HG03108 (cell line): ENCODE measurements at regions not wholly inside any gene's neighbourhood (a gene's known extent, or its start where the extent isn't known, plus 50 kb on each side); places are given as distances from the start of the nearest gene placed in this dataset.
"Not testable (repeated sequence)": the region's sequence is repeated elsewhere in the genome, so short reads cannot be mapped to it uniquely, and the experiment has no call there.

Experiments used
- ATAC-seq: cut with Tn5 transposase; IDR thresholded peaks from one replicate; pipeline ENCODE4 v1.9.1; 2021; ENCODE audit warnings: moderate library complexity; ENCODE audit not compliant: unreplicated experiment

DNA sequence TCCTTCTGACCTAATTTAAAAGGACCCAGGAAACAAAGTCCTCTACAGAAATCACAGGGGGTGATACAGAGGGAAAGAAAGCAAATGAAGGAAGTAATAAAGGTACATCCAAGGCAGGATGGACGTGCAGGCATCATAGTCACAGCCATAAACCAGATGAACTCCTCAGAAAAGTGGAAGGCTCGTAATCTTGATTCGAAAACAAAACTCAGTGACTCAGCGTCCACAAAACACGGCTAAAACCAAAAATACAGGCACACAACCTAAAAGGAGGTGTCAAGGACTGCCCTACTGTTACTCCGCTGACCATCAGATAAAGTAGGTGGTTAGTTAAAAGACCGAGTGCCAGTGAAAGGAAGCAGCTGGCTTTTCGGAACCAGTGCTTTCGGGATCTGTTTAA is 81.5 kb downstream of the TRIM69 start:
- not testable (repeated sequence) for ATAC-seq

DNA sequence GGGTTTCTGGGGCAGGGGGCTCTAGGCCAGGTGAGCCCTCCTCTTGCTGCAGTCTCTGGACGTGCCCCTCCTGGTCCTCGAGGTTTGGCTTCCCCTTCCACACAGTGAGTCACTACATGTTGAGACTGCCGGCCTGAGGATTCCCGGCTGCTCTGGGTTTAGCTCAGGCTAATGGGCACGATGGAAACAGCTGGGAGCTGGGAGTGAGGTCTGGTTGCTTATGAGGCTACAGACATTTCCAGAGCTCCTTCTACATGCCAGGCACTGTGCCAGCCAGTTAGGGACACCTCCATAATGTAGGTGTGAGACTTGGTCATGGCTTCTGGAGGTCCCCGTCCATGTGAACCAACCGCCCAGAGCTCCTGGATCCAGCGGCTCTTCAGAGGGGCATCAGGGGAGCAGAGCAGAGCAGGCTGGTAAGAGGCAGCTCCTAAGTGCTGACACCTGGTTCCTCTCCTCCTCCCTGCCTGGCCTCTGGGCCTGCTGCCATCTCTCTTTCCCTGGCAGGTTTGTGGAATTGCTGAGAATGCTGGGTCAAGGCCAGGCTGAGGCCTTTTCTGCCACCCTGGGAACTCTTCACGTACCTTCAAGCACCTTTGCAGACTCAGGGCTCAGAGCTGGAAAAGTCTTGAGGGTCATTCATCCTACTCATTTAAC is 83.1 kb downstream of the TRIM69 start:
- ATAC-seq: not testable (repeated sequence)

DNA sequence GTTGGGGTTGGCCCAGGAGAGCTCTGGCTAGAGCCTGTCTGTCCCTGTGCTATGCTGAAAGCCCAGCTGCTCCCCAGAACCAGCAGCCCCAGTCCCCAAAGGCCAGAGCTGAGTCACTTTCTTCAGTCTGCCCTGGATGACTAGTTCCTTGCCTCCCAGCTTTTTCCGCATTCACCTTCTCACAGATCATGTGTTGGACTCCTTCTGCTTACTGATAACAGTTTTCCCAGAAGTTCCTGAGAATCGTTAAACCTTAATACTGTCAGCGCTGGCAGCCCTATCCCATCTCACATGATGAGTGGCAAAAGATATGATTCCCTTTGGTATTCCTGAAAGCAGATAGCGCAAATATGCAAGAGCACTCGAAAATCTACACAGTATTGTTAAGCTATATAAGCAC is 84.2 kb downstream of the TRIM69 start:
- ATAC-seq: not testable (repeated sequence)

DNA sequence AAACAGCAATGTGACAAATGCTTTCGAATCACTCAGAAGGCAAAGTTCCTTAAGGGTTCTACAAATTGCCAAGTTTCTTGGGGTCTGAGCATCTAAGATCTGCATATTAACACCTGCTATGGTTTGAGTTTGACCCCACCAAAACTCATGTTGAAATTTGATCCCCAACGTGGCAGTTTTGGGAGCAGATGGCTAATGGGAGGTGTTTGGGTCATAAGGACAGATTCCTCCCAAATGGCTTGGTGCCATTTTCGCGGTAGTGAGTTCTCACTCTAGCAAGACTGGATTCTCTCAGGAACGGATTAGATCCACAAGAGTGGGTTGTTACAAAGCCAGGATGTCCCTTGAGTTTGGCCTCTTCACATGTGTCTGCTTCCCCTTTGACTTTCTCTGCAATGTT is 84.6 kb downstream of the TRIM69 start:
- ATAC-seq: not testable (repeated sequence)

DNA sequence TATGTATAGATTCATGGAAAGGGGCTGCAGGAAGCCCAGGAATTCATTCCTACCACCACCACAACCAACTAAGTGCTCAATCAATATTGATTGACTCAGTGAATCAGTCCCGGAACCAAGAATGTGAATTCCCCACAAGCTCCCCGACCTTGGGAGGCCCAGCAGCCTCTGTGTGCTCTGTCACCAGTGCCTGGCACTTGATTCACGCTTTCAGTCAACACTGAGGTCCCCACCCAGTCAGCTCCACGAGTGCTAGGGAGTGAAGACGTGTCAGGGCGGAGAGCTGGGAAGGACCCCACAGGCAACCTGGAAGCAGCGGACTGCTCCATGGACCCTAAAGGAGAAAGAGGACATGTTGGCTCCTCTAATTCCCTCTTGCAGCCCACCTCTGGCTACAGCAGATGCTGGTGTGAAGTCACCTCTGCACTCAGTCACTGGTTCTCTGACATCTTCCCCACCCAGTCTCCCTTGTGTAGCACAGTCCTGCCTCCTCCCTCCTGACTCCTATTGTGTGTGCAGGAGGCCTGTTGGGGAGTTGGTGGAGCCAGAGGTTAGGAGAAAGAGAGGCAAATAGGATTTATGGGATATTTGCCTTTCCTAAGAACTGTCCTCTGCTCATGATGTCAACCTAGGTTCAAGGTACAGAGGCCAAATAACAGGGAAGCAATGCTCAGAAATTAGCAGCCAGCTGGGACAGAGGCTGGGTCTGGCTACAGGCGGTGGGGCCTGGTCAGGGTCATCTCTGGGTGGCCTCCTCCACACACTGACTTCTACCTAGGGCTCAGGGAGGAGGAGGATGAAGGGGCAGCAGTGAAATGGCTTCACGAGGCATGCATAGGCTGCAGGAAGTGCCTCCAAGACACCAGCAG is 88.2 kb downstream of the TRIM69 start:
- not testable (repeated sequence) for ATAC-seq

DNA sequence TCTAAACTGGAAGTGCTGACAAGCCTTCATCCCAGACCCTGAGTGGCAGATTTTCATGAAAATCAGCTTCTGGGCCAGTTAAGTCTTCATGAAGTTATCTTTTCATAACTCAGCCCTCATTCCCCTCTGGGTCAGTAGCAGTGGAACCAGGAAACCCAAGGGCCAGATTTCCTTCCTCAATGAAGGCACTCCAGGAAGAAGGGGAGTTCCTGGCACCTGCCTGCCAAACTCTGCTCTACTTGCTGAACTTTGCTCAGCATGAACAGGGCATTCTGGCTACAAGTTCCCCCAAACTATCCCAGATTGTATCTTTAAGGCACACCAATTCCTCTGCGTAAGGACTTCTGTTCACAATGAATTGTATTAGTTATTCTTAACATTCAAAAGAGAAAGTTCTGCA is 90.3 kb downstream of the TRIM69 start:
- ATAC-seq: not testable (repeated sequence)

DNA sequence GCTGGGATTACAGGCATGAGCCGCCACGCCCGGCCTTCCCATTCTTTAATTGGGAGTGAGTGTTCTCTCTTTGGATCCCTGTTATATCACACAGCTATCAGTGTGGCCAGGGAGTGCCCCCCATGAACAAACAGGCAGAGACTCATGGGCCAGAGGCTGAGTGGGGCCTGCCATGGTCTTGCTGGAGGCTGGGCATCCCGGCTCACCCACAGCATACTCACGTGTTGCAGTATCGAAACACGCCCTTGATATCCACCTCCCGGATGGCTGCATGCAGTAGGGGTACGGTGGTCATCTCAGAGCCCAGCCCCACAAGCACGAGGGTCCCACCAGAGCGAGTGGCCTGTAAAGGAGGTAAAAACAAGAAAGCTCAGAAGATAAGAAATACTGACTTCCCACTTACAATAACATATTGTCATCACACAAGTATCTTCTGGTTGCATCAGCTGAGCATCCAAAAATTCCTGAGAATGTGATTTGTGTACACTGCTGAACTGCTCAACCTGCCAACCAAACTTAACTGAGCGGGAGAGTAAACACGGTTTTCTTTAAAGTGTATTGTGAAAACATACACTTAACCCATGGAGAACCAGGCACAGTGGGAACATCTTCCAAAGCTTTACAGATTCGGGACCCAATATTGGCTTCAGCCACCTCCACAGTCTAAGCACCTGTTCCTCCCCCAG is 92.0 kb downstream of the TRIM69 start:
- not testable (repeated sequence) for ATAC-seq

DNA sequence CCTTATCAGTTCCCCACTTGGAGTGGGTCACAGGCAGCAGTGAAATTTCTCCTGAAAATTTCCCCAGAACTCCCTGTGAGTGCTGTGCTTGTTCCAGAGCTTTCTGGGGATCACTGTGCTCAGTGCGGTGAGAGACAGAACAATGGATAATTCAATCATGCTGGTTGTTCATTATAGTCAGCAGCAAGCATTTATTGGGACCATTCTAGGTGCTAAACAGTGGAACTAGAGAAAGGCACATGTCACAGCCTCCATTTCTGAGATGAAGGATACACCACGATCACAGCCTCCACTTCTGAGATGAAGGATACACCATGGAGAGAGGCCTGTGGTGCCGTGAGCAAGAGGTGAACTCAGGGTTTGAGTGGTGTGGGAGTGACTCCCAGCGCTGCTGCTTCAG is 92.8 kb downstream of the TRIM69 start:
- ATAC-seq: not testable (repeated sequence)

DNA sequence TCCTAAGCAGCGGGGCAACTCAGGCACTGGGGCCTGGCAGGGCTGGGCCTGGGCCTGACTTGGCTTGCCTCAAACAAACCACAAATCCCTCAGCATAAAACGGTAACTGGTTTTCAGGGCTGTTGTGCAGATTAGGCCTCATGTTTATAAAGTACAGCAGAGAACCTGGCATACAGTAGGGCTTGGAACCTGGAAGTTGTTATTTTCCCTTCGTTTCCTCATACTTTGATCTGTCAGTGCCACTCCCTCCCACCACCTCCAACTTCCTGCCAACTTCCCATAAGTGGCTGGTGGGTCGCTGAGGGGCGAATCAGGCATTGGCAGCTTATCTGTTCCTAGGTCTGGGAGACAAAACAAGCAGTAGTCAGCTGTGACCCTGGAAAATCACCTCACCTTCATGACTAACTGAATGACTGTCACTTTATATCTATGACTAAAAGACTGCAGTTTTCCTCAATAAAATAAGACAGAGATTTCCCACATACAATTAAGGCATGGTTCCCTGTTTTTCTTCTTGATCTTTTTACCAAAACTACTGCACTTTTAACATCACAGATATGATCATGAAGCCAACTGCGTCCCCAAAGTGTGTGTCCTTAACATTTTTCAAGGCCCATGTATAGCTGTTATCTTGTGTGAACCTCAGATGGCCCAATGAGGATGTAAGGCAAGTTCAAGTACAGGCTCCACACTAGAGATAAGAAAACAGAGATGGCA is 94.5 kb downstream of the TRIM69 start:
- ATAC-seq: not testable (repeated sequence)

DNA sequence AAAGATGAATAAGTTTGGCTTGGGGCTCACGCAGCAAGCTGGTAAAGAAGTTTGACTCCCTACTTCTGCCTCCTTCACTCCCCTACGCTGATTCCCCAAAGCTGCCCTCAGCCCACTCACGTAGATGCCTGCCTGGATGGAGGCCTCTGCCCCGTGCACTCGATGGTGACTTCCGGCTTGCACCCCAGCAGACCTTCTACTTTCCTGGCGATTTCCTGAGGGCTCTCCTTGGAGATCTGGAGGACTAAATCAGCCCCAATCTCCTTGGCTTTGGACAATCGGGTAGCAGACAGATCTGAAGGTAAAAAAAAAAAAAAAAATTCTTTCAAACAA is 95.0 kb downstream of the TRIM69 start:
- not testable (repeated sequence) for ATAC-seq

DNA sequence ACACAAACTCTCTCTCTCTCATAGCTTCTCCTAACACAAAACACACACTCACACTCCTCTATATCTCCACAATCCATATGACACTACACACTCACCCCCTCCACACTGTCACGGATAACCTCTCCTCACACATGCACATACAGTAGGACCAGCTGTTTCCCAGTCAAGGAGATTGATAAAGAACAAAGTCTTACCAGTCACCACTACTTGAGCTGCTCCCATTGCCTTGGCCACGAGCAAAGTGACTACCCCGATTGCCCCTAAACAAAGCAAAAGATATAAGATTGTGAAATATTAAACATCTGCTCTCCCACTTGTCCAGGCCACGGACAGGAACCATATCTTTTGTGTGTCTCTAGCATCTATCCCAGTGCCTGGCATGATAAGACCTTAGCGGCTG is 95.8 kb downstream of the TRIM69 start:
- ATAC-seq: not testable (repeated sequence)

DNA sequence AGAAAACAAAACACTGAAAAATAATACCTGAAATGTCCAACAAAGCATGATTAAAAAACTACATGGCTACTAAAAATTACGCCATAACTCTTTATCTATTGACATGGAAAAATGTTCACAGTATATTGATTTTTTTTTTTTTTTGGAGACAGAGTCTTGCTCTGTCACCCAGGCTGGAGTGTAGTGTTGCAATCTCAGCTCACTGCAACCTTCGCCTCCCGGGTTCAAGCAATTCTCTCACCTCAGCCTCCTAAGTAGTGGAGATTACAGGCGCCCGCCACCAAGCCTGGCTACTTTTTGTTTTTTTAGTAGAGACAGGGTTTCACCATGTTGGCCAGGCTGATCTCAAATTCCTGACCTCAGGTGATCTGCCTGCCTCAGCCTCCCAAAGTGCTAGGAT is 96.8 kb downstream of the TRIM69 start:
- ATAC-seq: not testable (repeated sequence)

DNA sequence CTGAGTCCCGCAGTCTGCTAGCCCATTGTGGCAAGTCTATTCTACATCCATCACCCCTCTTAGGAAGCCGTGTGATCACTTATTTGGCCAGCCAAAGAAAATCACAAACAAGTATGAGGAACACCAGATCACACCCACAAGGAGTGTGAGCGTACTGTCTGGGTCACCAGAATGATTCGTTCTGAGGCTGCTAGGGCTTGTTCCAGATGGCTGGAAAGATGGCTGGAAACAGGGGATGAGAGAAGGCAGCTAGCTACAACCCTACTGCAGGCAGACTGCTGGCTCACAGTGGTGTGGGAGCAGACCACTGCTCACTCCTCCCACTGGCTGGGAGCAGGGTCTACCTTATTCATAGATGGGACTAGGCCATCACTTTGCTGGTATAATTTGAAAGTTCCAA is 97.4 kb downstream of the TRIM69 start:
- not testable (repeated sequence) for ATAC-seq

DNA sequence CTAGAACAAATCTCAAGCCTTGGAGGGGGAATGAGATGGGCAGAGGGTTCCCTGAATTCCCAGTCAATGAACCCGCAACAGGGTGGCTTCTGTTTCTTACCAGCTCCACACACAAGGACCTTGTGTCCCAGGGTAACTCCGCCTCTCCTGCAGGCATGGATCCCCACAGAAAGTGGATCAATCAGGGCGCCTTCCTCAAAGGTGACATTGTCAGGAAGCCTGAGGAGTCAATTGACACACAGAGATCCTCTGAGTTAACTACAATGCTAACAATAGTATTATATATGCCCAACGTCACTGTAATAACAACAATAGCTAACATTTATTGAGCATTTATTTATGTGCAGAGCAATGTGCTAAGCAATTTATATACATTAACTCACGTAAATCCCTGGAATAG is 98.8 kb downstream of the TRIM69 start:
- ATAC-seq: not testable (repeated sequence)

DNA sequence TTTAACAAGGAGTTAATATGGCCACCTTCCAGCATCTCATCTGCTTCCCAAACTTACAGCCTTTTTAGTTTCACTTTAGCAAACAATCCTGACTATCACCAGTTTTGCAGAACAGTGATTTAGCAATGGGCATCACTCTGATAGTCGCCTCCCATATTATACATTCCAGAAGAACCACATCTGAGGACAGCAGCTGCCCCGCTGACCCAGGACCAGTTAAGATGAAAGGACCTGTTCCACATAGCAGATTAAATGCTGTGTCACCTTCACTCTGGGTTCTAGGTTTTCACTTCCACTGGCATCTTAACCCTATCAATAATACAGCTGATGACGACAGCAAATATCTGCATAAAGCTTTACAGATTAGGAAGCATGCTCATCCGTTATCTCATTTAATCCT is 99.8 kb downstream of the TRIM69 start:
- no peak for ATAC-seq

DNA sequence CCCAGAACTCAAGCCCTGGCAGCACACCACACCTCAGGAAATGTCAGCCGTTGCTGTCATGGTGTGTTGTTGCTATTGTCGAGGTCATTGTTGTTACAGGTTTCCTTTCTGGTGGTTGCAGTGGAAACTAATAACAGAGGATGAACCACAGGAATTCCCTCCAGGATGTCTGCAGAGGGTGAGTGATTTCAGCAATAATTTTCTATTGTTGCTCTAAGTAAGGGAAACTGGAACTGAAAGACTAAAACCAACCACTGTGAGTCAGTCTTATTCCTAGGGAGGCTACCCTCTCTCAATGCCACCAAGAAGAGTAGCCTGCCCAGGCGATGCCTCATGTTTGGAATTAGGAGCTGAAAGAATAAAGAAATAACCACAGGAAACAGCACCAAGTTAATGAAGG is 102.6 kb downstream of the TRIM69 start:
- ATAC-seq: not testable (repeated sequence)

DNA sequence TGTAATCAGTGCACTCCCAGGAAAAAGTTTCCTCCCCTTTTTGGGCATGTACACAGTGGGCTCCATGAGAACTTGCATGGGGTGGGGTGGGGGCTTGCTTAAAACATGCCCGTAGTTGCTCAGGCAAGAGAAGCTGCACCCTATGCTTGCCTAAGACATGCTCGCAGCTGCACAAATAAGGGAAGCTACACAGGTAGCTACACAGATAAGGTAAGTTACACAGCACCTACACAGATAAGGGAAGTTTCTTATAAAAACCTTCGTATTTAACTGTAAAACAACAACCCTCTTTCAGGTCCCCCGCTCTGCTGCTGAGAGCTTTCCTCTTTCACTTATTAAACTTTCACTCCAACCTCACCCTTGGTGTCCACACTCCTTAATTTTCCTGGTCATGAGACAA is 105.4 kb downstream of the TRIM69 start:
- ATAC-seq: not testable (repeated sequence)

DNA sequence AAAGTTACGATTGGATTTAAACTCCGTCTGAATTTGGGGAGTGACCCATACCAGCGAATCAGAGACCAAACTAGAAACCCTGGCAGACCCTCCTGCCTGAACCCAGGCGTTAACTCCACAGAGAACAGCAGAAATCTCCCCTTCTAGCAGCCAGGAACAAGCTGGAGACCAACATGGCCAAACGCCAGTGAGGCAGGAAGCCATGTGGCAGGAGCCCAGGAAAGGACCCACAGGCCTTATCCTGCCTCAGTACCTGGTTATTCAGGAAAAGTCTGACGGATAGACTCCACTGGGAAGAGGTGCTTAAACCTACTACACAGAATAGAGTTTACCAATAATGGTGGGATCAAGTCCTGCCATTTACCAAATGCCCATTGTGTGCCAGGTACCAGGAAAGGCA is 106.6 kb downstream of the TRIM69 start:
- not testable (repeated sequence) for ATAC-seq

DNA sequence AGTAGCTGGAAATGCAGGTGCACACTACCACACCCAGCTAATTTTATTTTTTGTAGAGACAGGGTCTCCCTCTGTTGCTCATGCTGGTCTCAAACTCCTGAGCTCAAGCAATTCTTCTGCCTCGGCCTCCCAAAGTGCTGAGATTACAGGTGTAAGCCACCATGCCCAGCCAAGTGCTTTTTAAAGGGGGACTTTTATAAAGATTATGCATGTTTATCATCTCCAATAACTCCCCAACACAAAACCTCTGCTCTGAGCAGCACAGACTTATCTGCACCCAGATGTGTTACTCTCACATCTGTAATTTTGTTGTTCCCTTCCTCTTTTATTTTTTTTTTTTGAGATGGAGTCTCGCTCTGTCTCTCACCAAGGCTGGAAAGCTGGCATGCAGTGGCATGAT is 108.6 kb downstream of the TRIM69 start:
- not testable (repeated sequence) for ATAC-seq

DNA sequence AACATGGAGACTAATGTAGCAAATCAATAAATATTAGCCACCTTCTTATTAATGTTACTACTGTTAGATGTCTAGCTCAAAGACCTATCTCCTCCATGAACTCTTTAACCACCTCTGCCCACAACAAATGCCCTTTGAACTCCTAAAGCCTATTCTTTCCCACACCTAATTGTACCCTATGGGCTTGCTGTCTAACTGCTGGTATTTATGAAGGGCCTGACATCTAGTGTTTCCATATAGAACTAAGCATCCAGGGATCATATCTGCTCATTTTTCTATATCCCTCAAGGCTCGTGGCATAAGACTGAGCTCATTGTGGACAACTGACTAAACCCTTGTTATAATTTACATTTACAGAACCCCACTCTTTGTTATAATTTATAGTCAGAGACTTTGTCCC is 109.8 kb downstream of the TRIM69 start:
- ATAC-seq: not testable (repeated sequence)

DNA sequence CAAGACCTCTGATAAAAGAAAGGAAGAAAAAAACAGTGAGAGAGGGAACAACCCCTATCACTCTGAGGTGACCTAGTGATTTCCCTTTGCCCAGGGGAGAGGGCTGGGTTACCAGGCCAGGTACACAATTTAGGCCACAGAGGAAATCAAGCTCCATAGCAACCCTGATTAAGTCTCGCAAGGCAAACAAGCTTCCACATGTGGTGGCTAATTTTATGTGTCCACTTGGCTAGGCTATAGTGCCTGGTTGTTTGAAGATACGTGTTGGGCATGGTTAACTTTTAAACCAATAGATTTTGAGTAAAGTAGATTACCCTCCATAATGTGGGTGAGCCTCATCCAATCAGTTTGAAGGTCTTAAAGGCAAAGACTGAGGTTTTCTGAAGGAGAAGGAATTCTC is 108.9 kb upstream of the TERB2 start:
- not testable (repeated sequence) for ATAC-seq
